GM23338 (cell line): ENCODE measurements at regions not wholly inside any gene's neighbourhood (a gene's known extent, or its start where the extent isn't known, plus 50 kb on each side); places are given as distances from the start of the nearest gene placed in this dataset.

ENCODE experiments used
- ATAC-seq: fragments of 200-7000 bp; cut with Tn5 transposase; 3 replicates; pipeline ENCODE4 v1.9.1; 2020
- DNase-seq: peaks from one replicate; pipeline ENCODE4 v3.0.0-alpha.2; 2015; ENCODE audit warnings: low spot score
- H2AFZ ChIP-seq: fragments of 200-600 bp; sonication (generic); 2 replicates; pipeline ENCODE4 v1.8.0; 2016; ENCODE audit warnings: antibody characterized with exemption, mild to moderate bottlenecking, moderate library complexity
- H3F3A ChIP-seq: fragments of 200-600 bp; sonication (generic); replicated peaks from 2 replicates; pipeline ENCODE4 v1.8.0; 2017; ENCODE audit warnings: antibody characterized with exemption, mixed run types, low read depth
- H3K27ac ChIP-seq: fragments of 200-600 bp; sonication (generic); 2 replicates; pipeline ENCODE4 v1.6.1; 2016; ENCODE audit warnings: low read depth
- H3K27me3 ChIP-seq: fragments of 200-600 bp; sonication (generic); 2 replicates; pipeline ENCODE4 v1.8.0; 2016; ENCODE audit warnings: mild to moderate bottlenecking, mixed run types, moderate library complexity; ENCODE audit not compliant: insufficient read depth
- H3K36me3 ChIP-seq: fragments of 200-600 bp; sonication (generic); 2 replicates; pipeline ENCODE4 v1.8.0; 2016; ENCODE audit warnings: mild to moderate bottlenecking; ENCODE audit not compliant: insufficient read depth
- H3K4me1 ChIP-seq: fragments of 200-600 bp; sonication (generic); 2 replicates; pipeline ENCODE4 v1.8.0; 2016; ENCODE audit warnings: mild to moderate bottlenecking, moderate library complexity; ENCODE audit not compliant: insufficient read depth
- H3K4me2 ChIP-seq: fragments of 200-600 bp; sonication (generic); 2 replicates; pipeline ENCODE4 v1.7.1; 2017; ENCODE audit warnings: mixed run types
- H3K4me3 ChIP-seq: fragments of 200-600 bp; sonication (generic); 2 replicates; pipeline ENCODE4 v1.6.1; 2016; ENCODE audit warnings: mixed run types
- H3K79me2 ChIP-seq: fragments of 200-600 bp; sonication (generic); replicated peaks from 2 replicates; pipeline ENCODE4 v1.8.0; 2017; ENCODE audit warnings: mild to moderate bottlenecking; ENCODE audit not compliant: insufficient read depth
- H3K9me2 ChIP-seq: fragments of 200-600 bp; sonication (generic); 2 replicates; pipeline ENCODE4 v1.8.0; 2017; ENCODE audit not compliant: insufficient read depth
- H4K20me1 ChIP-seq: fragments of 200-600 bp; sonication (generic); replicated peaks from 2 replicates; pipeline ENCODE4 v1.8.0; 2017; ENCODE audit warnings: mild to moderate bottlenecking; ENCODE audit not compliant: insufficient read depth
- H3K27ac Mint-ChIP-seq: 2 replicates; pipeline ENCODE4 v1.8.0; 2020; ENCODE audit warnings: inconsistent platforms, mild to moderate bottlenecking, moderate library complexity, mixed read lengths
- H3K27me3 Mint-ChIP-seq: 3 replicates; pipeline ENCODE4 v1.8.0; 2022; ENCODE audit warnings: low read depth, mild to moderate bottlenecking, moderate library complexity, mixed read lengths, inconsistent platforms; ENCODE audit not compliant: insufficient read depth, poor library complexity
- H3K36me3 Mint-ChIP-seq: 3 replicates; pipeline ENCODE4 v1.8.0; 2021; ENCODE audit warnings: low read depth, mild to moderate bottlenecking, inconsistent platforms, moderate library complexity, mixed read lengths
- H3K4me1 Mint-ChIP-seq: 3 replicates; pipeline ENCODE4 v1.8.0; 2020; ENCODE audit warnings: mild to moderate bottlenecking, inconsistent platforms, mixed read lengths
- H3K4me3 Mint-ChIP-seq: 3 replicates; pipeline ENCODE4 v1.8.0; 2021; ENCODE audit warnings: moderate library complexity, mild to moderate bottlenecking, inconsistent platforms, mixed read lengths
- H3K9me3 Mint-ChIP-seq: 3 replicates; pipeline ENCODE4 v1.8.0; 2020; ENCODE audit warnings: moderate library complexity, mild to moderate bottlenecking, inconsistent platforms, mixed read lengths
- CREB1 ChIP-seq: fragments of 250-450 bp; sonication (Bioruptor Pico); IDR thresholded peaks from 2 replicates; pipeline ENCODE4 v1.5.0; 2020; ENCODE audit warnings: low read depth, mild to moderate bottlenecking, moderate library complexity
- EZH2 ChIP-seq: fragments of 200-600 bp; sonication (generic); IDR thresholded peaks from one replicate; pipeline ENCODE4 v1.8.0; 2017; ENCODE audit warnings: antibody characterized with exemption, mild to moderate bottlenecking, low read depth; ENCODE audit not compliant: unreplicated experiment
- EZH2phosphoT487 ChIP-seq: fragments of 200-600 bp; sonication (generic); IDR thresholded peaks from one replicate; pipeline ENCODE4 v1.8.1; 2018; ENCODE audit warnings: antibody characterized with exemption; ENCODE audit not compliant: unreplicated experiment
- JUNB ChIP-seq: IDR thresholded peaks from one replicate; pipeline ENCODE4 v1.6.1; 2016; ENCODE audit warnings: antibody characterized with exemption; ENCODE audit not compliant: unreplicated experiment
- NANOG ChIP-seq: IDR thresholded peaks from 2 replicates; pipeline ENCODE4 v1.6.1; 2016; ENCODE audit warnings: antibody characterized with exemption, borderline replicate concordance
- POLR2AphosphoS5 ChIP-seq: IDR thresholded peaks from 2 replicates; pipeline ENCODE4 v1.6.1; 2016; ENCODE audit warnings: antibody characterized with exemption, low read depth
- STAT1 ChIP-seq: IDR thresholded peaks from one replicate; pipeline ENCODE4 v1.6.1; 2016; ENCODE audit warnings: antibody characterized with exemption; ENCODE audit not compliant: unreplicated experiment
- ZNF114 ChIP-seq: fragments of 250-450 bp; sonication (Bioruptor Pico); IDR thresholded peaks from 2 replicates; pipeline ENCODE4 v1.5.0; 2020; ENCODE audit warnings: mild to moderate bottlenecking, moderate library complexity
- ZNF331 ChIP-seq: fragments of 250-450 bp; sonication (Bioruptor Pico); IDR thresholded peaks from 2 replicates; pipeline ENCODE4 v1.5.0; 2020; ENCODE audit warnings: low read depth, mild to moderate bottlenecking, moderate library complexity
- TF ChIP-seq, protein P1 (sequence below): IDR thresholded peaks from one replicate; pipeline ENCODE4 v1.6.1; 2018; ENCODE audit warnings: antibody characterized with exemption; ENCODE audit not compliant: unreplicated experiment
- TF ChIP-seq, protein P2 (sequence below): IDR thresholded peaks from 2 replicates; pipeline ENCODE4 v1.6.1; 2016; ENCODE audit warnings: antibody characterized with exemption
- TF ChIP-seq, protein P3 (sequence below): fragments of 250-450 bp; sonication (Bioruptor Pico); IDR thresholded peaks from 2 replicates; pipeline ENCODE4 v1.5.0; 2020; ENCODE audit warnings: mild to moderate bottlenecking, moderate library complexity

DNA sequence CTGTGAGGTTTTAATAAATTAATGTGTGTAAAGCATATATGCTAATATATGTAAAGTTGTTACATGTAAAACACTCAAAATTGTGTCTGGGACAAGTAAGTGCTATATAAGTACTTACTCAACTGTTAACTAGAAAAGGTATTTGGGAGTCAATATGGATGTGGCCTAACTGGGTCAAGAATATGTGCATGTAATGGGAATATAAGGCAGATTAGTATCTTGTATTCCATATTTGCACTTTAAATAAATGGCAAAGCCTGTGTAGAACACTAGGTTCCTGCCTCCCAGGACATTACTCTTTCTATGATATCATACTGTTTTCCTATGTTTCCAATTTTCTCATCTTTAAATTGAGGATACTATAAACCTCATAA, 270.6 kb downstream of the FBXO8 start (continued):
- TF ChIP-seq, protein P1, sequence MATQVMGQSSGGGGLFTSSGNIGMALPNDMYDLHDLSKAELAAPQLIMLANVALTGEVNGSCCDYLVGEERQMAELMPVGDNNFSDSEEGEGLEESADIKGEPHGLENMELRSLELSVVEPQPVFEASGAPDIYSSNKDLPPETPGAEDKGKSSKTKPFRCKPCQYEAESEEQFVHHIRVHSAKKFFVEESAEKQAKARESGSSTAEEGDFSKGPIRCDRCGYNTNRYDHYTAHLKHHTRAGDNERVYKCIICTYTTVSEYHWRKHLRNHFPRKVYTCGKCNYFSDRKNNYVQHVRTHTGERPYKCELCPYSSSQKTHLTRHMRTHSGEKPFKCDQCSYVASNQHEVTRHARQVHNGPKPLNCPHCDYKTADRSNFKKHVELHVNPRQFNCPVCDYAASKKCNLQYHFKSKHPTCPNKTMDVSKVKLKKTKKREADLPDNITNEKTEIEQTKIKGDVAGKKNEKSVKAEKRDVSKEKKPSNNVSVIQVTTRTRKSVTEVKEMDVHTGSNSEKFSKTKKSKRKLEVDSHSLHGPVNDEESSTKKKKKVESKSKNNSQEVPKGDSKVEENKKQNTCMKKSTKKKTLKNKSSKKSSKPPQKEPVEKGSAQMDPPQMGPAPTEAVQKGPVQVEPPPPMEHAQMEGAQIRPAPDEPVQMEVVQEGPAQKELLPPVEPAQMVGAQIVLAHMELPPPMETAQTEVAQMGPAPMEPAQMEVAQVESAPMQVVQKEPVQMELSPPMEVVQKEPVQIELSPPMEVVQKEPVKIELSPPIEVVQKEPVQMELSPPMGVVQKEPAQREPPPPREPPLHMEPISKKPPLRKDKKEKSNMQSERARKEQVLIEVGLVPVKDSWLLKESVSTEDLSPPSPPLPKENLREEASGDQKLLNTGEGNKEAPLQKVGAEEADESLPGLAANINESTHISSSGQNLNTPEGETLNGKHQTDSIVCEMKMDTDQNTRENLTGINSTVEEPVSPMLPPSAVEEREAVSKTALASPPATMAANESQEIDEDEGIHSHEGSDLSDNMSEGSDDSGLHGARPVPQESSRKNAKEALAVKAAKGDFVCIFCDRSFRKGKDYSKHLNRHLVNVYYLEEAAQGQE = no peak
- TF ChIP-seq ZNF331 (CRISPR knock-in tag) (no peak), JUNB (no peak), EZH2 (no peak), CREB1 (no peak)
- TF ChIP-seq, protein P2, sequence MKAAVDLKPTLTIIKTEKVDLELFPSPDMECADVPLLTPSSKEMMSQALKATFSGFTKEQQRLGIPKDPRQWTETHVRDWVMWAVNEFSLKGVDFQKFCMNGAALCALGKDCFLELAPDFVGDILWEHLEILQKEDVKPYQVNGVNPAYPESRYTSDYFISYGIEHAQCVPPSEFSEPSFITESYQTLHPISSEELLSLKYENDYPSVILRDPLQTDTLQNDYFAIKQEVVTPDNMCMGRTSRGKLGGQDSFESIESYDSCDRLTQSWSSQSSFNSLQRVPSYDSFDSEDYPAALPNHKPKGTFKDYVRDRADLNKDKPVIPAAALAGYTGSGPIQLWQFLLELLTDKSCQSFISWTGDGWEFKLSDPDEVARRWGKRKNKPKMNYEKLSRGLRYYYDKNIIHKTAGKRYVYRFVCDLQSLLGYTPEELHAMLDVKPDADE = no peak

DNA sequence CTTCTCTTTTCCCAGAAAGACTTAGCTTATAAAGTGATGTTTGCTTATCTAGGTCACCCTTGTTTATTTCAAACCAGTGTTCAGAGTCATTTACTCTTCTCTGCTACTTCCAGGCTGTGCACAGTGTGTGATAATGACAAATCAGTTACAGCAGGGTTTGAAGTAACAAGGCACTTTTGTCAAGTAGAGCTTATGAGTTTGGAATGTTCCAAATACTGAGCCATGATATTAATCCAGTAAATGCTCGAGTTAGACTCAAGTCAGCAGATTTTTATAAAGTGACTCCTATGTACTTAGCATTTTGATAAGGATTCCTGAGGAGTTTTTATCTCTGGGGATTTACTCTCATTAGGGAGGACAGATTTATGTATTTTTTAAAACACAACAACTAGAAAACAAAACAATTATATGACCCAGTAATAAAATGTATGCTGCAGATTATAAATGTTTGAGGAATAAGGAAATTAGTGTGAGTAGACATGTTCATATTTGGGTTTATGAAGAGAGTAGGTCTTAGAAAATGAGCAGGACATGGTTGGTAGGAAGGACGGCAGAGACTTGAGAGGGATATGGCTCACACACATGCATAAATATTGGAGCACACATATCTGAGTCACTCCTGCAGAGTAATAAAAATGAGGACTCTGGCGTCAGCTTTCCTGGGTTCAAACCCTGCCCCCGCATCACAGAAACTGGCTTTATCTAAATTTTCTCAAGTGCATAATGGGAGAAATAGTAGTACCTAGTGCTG, 271.2 kb downstream of the FBXO8 start:
- no peak for TF ChIP-seq NANOG
- no peak for TF ChIP-seq POLR2AphosphoS5
- no peak for TF ChIP-seq STAT1
- no peak for TF ChIP-seq CREB1
- no peak for TF ChIP-seq EZH2
- TF ChIP-seq EZH2phosphoT487 = no peak
- no peak for TF ChIP-seq ZNF114 (CRISPR knock-in tag)
- TF ChIP-seq, protein P3, sequence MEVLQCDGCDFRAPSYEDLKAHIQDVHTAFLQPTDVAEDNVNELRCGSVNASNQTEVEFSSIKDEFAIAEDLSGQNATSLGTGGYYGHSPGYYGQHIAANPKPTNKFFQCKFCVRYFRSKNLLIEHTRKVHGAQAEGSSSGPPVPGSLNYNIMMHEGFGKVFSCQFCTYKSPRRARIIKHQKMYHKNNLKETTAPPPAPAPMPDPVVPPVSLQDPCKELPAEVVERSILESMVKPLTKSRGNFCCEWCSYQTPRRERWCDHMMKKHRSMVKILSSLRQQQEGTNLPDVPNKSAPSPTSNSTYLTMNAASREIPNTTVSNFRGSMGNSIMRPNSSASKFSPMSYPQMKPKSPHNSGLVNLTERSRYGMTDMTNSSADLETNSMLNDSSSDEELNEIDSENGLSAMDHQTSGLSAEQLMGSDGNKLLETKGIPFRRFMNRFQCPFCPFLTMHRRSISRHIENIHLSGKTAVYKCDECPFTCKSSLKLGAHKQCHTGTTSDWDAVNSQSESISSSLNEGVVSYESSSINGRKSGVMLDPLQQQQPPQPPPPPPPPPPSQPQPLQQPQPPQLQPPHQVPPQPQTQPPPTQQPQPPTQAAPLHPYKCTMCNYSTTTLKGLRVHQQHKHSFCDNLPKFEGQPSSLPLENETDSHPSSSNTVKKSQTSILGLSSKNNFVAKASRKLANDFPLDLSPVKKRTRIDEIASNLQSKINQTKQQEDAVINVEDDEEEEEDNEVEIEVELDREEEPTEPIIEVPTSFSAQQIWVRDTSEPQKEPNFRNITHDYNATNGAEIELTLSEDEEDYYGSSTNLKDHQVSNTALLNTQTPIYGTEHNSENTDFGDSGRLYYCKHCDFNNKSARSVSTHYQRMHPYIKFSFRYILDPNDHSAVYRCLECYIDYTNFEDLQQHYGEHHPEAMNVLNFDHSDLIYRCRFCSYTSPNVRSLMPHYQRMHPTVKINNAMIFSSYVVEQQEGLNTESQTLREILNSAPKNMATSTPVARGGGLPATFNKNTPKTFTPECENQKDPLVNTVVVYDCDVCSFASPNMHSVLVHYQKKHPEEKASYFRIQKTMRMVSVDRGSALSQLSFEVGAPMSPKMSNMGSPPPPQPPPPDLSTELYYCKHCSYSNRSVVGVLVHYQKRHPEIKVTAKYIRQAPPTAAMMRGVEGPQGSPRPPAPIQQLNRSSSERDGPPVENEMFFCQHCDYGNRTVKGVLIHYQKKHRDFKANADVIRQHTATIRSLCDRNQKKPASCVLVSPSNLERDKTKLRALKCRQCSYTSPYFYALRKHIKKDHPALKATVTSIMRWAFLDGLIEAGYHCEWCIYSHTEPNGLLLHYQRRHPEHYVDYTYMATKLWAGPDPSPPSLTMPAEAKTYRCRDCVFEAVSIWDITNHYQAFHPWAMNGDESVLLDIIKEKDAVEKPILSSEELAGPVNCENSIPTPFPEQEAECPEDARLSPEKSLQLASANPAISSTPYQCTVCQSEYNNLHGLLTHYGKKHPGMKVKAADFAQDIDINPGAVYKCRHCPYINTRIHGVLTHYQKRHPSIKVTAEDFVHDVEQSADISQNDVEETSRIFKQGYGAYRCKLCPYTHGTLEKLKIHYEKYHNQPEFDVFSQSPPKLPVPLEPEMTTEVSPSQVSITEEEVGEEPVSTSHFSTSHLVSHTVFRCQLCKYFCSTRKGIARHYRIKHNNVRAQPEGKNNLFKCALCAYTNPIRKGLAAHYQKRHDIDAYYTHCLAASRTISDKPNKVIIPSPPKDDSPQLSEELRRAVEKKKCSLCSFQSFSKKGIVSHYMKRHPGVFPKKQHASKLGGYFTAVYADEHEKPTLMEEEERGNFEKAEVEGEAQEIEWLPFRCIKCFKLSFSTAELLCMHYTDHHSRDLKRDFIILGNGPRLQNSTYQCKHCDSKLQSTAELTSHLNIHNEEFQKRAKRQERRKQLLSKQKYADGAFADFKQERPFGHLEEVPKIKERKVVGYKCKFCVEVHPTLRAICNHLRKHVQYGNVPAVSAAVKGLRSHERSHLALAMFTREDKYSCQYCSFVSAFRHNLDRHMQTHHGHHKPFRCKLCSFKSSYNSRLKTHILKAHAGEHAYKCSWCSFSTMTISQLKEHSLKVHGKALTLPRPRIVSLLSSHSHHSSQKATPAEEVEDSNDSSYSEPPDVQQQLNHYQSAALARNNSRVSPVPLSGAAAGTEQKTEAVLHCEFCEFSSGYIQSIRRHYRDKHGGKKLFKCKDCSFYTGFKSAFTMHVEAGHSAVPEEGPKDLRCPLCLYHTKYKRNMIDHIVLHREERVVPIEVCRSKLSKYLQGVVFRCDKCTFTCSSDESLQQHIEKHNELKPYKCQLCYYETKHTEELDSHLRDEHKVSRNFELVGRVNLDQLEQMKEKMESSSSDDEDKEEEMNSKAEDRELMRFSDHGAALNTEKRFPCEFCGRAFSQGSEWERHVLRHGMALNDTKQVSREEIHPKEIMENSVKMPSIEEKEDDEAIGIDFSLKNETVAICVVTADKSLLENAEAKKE (CRISPR knock-in tag) = no peak
- no peak for TF ChIP-seq ZNF331 (CRISPR knock-in tag)
- no peak overlapping the region for H3K4me3 Mint-ChIP-seq
- Histone ChIP-seq H3K36me3 (no peaks in the 10 kb centered on the region), H3K4me2 (no peak overlapping the region), H3K4me3 (no peak overlapping the region), H3K9me2 (no peaks in the 10 kb centered on the region), H3K27me3 (no peaks in the 10 kb centered on the region), H3F3A (no peaks in the 10 kb centered on the region), H3K27ac (no peak overlapping the region), H4K20me1 (no peaks in the 10 kb centered on the region), H2AFZ (no peak overlapping the region), H3K4me1 (no peaks in the 10 kb centered on the region), H3K79me2 (no peaks in the 10 kb centered on the region)
- DNase-seq (no peak), ATAC-seq (no peak)
- H3K9me3 Mint-ChIP-seq = no peaks in the 10 kb centered on the region
- no peak overlapping the region for H3K27ac Mint-ChIP-seq
- H3K36me3 Mint-ChIP-seq = no peaks in the 10 kb centered on the region
- peaks cover 2% of the 10 kb centered on the region for H3K27me3 Mint-ChIP-seq
- H3K4me1 Mint-ChIP-seq = 0 out of 3 replicates have a peak, but pooled peaks cover 3% of the 10 kb centered on the region
